HG02852 (cell line): ENCODE measurements at regions not wholly inside any gene's neighbourhood (a gene's known extent, or its start where the extent isn't known, plus 50 kb on each side); places are given as distances from the start of the nearest gene placed in this dataset.

Experiments used
- ATAC-seq: cut with Tn5 transposase; IDR thresholded peaks from one replicate; pipeline ENCODE4 v1.9.1; 2021; ENCODE audit warnings: mild to moderate bottlenecking, moderate library complexity; ENCODE audit not compliant: unreplicated experiment

DNA sequence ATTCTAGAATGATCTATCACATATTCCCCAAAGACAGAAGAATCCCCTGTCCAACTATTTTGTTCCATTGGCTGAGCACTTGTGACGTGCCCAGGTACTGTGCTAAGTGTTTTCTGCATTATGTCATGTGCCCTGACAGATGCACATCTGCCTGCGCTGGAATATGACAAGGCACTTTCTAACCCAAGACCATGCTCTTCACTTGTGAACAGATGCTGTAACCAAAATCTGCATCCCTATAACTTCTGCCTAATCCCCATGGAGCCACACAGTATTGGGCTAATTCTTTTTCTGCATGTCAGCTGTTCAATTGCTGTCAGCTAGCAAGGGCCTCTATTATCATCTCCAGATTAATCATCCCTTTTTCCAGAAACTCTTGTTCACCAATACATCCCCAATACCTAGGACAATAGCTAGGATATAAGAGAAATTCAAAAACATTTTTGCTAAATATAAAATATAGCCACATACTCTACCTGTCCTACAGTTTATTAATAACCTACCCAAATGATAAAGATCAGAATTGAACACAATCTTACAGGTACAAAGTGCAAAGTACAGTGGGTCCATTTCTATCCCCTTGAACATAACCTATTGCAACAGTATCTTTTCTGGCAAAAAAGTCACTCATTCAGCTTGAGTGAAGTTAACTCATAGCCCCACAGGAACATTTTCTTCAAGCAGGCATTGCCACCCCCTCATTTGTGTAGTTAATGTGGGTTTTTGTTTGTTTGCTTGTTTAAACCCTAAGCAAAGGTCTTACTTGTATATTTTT, 109.4 kb upstream of the LRRN1 start:
- no peak for ATAC-seq

- ATAC-seq, result no peak
Observed at GRCh38 chr3:3686907-3687648, 112.2 kb upstream of the LRRN1 start.

DNA sequence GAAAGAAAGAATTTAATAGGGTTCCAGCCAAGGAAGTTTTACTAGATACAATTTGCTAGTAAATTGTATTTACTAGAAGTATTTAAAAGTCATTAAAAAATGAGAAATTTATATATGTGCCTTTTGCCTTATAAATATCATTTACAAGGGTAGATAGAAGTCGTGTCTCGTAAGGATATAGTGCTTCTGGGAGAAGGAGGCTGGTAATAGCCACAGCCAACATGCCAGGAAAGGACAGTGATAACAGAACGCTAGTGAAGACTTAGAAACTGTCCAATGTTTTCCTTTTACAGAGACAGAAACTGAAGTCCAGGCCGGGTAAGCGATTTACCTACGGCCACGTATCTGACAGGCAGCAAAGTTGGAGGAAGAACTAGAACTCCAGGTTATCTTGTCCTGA, 113.5 kb upstream of the LRRN1 start:
- no peak for ATAC-seq

- no peak for ATAC-seq
Observed at GRCh38 chr3:3683261-3683660, 116.0 kb upstream of the LRRN1 start.

- no peak for ATAC-seq
Observed at GRCh38 chr3:3675801-3676200, 123.4 kb upstream of the LRRN1 start.

GRCh38 chr3:3675186-3675585, 124.0 kb upstream of the LRRN1 start:
- no peak for ATAC-seq

DNA sequence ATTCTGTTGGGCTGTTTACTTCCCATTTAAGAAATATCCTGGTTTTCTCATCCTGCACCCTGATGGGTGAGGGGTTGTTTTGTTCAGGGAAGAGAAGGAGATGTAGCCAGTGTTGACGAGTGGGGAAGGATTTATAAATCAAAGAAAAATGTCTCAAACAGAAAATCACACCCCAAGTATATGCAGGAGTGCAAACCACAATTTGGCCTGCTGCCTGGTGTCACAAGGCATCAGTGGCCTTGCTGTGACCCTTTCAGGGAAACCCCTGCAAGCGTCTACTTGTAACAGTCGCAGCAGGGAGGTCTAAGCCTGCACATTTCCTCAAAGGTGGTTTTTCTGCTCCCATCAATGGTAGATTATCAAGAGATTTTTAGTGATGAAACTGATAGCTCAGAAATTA, 132.6 kb upstream of the LRRN1 start:
- ATAC-seq, result peak; percentile 95

DNA sequence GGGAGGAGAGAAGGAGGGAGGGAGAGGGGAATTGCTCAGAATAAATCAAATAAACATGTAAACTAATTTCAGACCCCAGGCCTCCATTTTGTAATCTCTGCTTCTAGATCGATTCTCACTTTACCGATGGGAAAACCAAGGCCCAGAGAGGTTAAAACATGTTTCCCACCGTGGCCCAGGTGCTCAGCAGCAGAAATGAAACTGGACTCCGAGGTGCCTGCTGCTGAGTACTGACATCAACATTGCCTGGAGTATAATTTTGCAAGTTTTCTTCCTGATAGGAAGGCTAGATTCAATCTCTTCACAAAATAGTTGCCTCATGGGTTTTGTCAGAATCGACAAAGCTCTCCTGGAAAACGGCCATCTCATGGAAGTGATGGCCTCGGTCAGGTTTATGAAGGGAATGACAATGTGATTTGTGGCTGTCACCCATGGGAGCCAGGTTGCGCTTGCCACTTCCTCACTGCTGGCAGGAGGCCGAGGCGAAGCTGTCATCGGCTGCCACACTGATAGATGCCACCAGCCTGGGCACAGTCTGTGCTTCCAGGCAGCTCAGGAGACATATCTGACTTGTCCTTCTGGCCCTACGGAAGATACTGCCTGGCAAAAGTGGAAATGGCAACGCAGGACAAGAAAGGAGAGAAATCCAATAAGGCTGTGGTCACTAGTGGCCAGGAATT, 133.1 kb upstream of the LRRN1 start:
- ATAC-seq, result peak; percentile 34

- ATAC-seq, result no peak
Observed at GRCh38 chr3:3665546-3665945, 133.7 kb upstream of the LRRN1 start.

DNA sequence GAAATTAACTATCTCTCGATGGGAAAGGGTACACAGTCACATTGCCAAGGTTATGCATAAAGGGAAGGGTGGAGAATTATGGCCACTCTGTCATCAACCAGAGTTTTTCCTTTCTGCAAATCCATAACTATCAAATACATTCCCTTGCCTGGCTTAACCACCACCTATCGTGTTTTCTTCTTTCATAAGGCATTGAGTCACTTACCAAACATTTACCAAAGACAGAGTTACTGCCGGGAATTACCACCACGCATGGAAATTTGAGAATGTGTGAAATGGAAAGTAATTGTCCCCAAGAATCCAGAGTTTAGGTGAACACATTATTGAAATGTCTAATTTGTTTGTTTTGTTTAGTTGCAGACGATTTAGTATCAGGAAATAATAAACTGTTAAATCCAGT, 134.3 kb upstream of the LRRN1 start:
- ATAC-seq, result no peak

DNA sequence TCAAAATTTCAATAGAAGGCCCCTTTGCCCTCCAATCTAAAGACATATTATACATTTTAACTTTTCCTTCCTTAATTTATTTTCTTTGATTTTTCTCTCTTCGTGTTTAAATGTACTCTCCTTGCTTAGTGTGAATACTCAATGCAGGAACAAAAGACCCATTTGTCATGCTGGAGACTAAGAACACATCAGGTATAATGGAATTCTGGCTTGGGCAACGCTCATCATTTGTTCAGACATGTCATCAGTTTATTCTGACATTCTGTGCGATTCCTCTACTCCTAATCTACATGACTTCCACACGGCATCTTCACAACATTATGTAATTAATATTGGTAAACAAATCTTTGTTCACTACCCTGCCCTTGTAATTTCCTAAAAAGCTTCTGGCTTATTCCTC, 136.6 kb upstream of the LRRN1 start:
- no peak for ATAC-seq

DNA sequence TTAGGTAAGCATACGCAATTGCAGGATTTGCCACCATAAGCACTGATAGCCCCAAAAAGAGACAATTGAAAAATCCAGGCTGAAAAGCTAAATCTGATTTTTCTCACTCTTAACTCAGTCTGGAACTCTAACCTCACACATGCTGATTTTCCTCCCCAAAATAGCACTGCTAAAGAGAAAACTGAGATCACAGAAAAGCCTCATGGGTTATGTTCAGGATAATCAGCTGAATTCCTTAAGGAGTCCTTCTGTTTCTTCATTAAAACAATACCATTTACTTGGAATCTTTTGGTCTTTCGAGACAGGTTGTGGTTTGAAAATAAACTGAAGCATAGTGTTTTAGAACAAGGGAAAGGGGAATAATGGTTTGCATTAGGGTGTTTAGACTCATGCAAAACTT, 144.3 kb upstream of the LRRN1 start:
- ATAC-seq, result no peak

DNA sequence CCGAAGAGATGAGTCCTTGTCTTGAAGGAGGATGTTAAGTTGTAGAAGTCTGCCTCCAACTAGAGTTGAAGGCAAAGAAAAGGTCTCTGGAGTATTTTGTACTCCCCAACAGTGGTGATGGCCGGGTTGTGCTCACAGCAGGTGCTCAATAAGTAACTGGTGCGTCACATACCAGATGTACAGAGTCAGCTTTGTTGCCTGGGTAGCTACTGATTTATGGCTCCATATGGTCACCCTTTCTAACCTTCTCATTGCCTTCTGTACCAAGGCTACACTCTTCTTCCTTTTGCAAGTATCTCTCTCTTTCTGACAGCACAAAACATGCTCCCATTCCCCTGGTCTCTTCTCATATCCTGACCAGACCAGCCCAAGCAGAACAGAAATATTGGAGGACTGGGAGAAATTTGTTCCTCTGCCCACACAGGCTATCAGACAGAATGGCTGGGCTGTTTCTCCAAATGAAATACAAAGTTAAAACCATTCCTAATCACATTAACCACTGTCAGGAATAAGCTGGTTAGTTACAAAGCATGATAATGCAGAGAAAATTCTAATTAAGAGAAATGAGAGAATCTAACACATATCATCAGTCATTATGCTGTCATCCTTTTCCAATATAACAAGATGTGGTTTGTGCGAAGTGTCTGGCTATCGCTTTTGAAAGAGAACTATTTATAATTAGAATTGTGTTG, 150.1 kb upstream of the LRRN1 start:
- no peak for ATAC-seq

- no peak for ATAC-seq
Observed at GRCh38 chr3:3646934-3647333, 152.3 kb upstream of the LRRN1 start.

DNA sequence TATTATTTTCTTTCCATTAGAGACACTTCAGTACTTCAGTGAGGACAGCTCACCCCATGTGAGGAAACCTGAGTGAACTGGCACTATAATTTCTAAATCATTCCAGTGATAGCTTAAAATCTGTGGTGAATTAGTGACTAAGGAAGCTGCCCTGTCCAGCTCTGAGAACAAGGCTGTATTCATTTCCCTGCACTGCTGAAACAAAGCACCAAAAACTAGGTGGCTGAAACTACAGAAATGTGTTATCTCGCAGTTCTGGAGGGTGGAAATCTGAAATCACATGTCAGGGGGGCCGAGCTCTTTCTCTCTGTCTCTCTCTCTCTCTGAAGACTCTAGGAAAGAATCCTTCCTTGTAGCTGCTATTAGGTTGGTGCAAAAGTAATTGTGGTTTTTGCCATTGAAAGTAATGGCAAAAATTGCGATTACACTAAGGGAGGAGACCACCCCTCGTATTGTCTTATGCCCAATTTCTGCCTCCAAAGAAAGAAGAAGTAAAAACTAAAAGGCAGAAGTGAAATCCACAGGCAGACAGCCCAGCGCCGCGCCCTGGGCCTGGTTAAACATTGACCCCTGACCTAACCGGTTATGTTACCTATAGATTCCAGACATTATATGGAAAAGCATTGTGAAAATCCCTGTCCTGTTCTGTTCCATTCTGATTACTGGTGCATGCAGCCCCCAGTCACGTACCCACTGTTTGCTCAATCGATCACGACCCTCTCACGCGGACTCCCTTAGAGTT, 153.0 kb upstream of the LRRN1 start:
- ATAC-seq, result peak; percentile 62

DNA sequence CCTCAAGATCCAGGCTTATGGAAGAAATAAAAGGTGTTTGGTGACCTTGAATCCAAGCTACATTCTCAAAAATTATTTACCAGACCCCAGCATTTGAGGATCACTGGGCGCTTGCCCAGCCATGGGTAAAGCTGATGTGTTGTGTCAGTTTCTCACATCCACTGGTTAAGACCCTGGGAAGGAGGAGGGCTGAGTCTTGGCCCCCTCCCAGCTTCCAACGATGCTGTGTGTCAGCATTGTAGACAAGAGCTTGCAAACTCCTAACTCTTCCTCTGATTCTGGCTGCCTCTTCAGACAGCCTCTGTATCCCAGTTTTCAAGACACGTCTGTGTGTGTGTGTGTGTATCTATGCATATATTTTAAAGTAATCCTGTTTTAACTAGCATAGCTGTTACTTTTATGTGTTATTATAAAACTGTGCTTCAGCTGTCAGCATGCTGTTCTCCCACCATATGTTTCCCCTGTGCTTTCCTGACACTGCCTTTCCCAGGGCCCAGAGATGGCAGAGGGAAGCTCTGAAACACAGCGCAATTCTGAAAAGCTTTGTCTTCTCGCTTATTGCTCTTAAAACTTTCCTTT, 157.3 kb upstream of the LRRN1 start:
- no peak for ATAC-seq

GRCh38 chr3:3639078-3639477, 160.2 kb upstream of the LRRN1 start:
- no peak for ATAC-seq

DNA sequence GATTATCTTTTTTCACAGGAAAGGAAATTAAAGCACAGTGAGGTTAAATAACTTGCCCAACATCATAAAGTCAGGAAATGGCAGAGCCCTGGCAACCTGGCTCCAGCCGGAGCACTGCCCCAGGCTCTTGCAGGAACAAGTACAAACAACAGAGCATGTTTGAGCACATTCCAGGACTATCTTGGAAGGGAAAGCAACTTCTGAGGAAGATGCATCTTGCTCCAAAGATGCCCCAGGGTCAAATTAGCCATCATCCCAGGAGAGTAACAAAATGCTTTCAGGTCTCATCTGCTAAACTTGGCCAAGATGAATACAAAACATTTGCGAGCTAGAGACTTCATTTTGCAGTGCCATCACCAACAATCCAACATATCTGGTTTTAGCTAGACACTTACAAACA, 162.4 kb upstream of the LRRN1 start:
- ATAC-seq, result no peak

GRCh38 chr3:3635109-3635508, 164.1 kb upstream of the LRRN1 start:
- ATAC-seq, result no peak

DNA sequence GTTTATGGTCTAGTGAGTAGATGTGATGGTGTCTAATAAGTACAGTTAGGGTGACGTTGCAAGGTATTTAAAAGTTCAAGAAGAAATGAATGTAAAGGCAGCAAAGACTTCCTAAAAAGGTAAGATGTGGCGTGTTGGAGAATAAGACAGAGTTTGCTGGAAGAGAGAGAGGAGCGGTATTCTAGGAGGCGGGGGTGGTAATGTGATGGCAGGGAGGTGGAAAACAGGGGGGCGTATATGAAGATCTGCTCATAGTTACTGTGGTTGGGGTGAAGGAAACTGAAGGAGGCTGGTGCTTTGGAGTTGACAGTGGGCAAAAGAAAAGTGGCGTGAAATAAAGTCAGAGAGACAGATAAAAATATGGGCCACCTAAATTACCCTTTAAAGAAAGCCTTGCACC, 164.9 kb upstream of the LRRN1 start:
- no peak for ATAC-seq
